K562 (cell line): ENCODE measurements at regions not wholly inside any gene's neighbourhood (a gene's known extent, or its start where the extent isn't known, plus 50 kb on each side); places are given as distances from the start of the nearest gene placed in this dataset.

Experiments
- ATAC-seq: fragments of 200-7000 bp; cut with Tn5 transposase; 3 replicates; pipeline ENCODE4 v1.9.1; 2020; ENCODE audit warnings: moderate library complexity
- BruUV-seq: library from RNA; stranded (reverse); fragments of 400-500 nt; replicated peaks from 2 replicates; lab custom pipeline; 2021; lab: Mats Ljungman, UMichigan
- CTCF ChIA-PET: fragments of 300-600 bp; formaldehyde crosslinking; extraction: SDS; loops from one replicate; lab custom pipeline; 2021; ENCODE audit warnings: low intra/inter-chr PET ratio; lab: Yijun Ruan, JAX
- POLR2A ChIA-PET: fragments of 300-600, 350-650 bp; sonication (Branson Sonifier 250); formaldehyde crosslinking; extraction: SDS; loops from one replicate; lab custom pipeline; 2021; ENCODE audit warnings: antibody characterized with exemption, inconsistent platforms; lab: Yijun Ruan, JAX
- DNase-seq, 4 experiments: peaks; one replicate each; pipeline versions ENCODE4 v3.0.0 to v3.0.0-alpha.2; 2011 to 2018; ENCODE audit warnings: low spot score in 3 of 4, mixed read lengths in 3 of 4; ENCODE audit errors: extremely low read depth in 1 of 4
- FAIRE-seq: peaks from 2 replicates; lab custom pipeline; 2011; peaks lifted over from hg19 to GRCh38; lab: Jason Lieb, UNC
- H2AFZ ChIP-seq: 2 replicates; pipeline ENCODE4 v1.6.0; 2011; ENCODE audit warnings: low read depth, low read length, control low read depth, inconsistent platforms
- H3K27ac ChIP-seq: fragments of 200-600 bp; 3 replicates; pipeline ENCODE4 v1.8.0; 2011; ENCODE audit warnings: low read depth, mild to moderate bottlenecking, control low read depth, inconsistent platforms, low read length, moderate library complexity, mixed read lengths; ENCODE audit errors: extremely low read depth
- H3K27me3 ChIP-seq, 2 experiments: fragments of 300-600 bp in 1 of 2; 2 replicates in 1 of 2; 3 replicates in 1 of 2; pipeline versions ENCODE4 v1.6.0 to v1.8.0; 2011; ENCODE audit warnings: inconsistent platforms in 2 of 2, low read length in 2 of 2, mild to moderate bottlenecking in 1 of 2, mixed read lengths in 1 of 2, moderate library complexity in 1 of 2; ENCODE audit not compliant: control insufficient read depth in 2 of 2, insufficient read depth in 2 of 2
- H3K36me3 ChIP-seq: fragments of 300-600 bp; 3 replicates; pipeline ENCODE4 v1.8.0; 2011; ENCODE audit warnings: mild to moderate bottlenecking, low read length, inconsistent platforms; ENCODE audit not compliant: control insufficient read depth, insufficient read depth
- H3K4me1 ChIP-seq, 2 experiments: fragments of 200-600 bp in 1 of 2; replicated peaks in 1 of 2; 2 replicates in 1 of 2; 3 replicates in 1 of 2; pipeline versions ENCODE4 v1.5.1 to v1.8.0; 2011; ENCODE audit warnings: inconsistent platforms in 2 of 2, low read length in 2 of 2, mild to moderate bottlenecking in 1 of 2, mixed read lengths in 1 of 2, moderate library complexity in 1 of 2; ENCODE audit not compliant: control insufficient read depth in 2 of 2, insufficient read depth in 2 of 2
- H3K4me2 ChIP-seq: 2 replicates; pipeline ENCODE4 v1.6.1; 2011; ENCODE audit warnings: low read length, control low read depth, inconsistent platforms, mixed read lengths; ENCODE audit not compliant: insufficient read depth
- H3K4me3 ChIP-seq: fragments of 200-600 bp; sonication (generic), shearing (Covaris generic); 2 replicates; pipeline ENCODE4 v1.5.1; 2016; ENCODE audit warnings: control low read depth, inconsistent platforms
- H3K79me2 ChIP-seq: fragments of 200-600 bp; 3 replicates; pipeline ENCODE4 v1.8.0; 2011; ENCODE audit warnings: low read length, inconsistent platforms; ENCODE audit not compliant: control insufficient read depth, insufficient read depth
- H3K9ac ChIP-seq, 2 experiments: 2 replicates each; pipeline versions ENCODE4 v1.6.0 to v1.6.1; 2011; ENCODE audit warnings: low read depth in 2 of 2, low read length in 2 of 2, control low read depth in 1 of 2, inconsistent platforms in 1 of 2, mild to moderate bottlenecking in 1 of 2, mixed read lengths in 1 of 2; ENCODE audit not compliant: insufficient read depth in 1 of 2
- H3K9me1 ChIP-seq: one replicate; pipeline ENCODE4 v1.6.0; 2011; ENCODE audit warnings: inconsistent platforms, mild to moderate bottlenecking, low read length, moderate library complexity; ENCODE audit not compliant: control insufficient read depth, insufficient read depth
- H3K9me3 ChIP-seq: replicated peaks from 2 replicates; pipeline ENCODE4 v1.5.1; 2011; ENCODE audit warnings: low read depth, low read length, inconsistent platforms; ENCODE audit not compliant: control insufficient read depth, insufficient read depth
- H4K20me1 ChIP-seq: replicated peaks from 2 replicates; pipeline ENCODE4 v1.6.1; 2011; ENCODE audit warnings: low read length, inconsistent platforms, mixed read lengths; ENCODE audit not compliant: control insufficient read depth, insufficient read depth
- HMG20A ChIP-seq: fragments of 450-650 bp; formaldehyde crosslinking; conservative IDR thresholded peaks from 2 replicates; pipeline ENCODE4 v1.4.0; 2020; ENCODE audit warnings: mild to moderate bottlenecking, mixed read lengths
- NR2C2 ChIP-seq, 2 experiments: fragments of 200-800 bp in 1 of 2; sonication (Bioruptor generic) in 1 of 2; sonication (generic) in 1 of 2; formaldehyde crosslinking in 1 of 2; IDR thresholded peaks; 2 replicates each; pipeline versions ENCODE4 v1.6.1 to v1.8.0; 2016 to 2022; ENCODE audit warnings: mild to moderate bottlenecking in 1 of 2, missing compliant biosample characterization in 1 of 2, missing genetic modification characterization in 1 of 2, missing genetic modification reagents in 1 of 2
- ZNF277 ChIP-seq: fragments of 250-450 bp; sonication (Bioruptor Pico); IDR thresholded peaks from 2 replicates; pipeline ENCODE4 v1.8.0; 2022; ENCODE audit warnings: inconsistent platforms, mild to moderate bottlenecking, moderate library complexity, borderline replicate concordance
- ZNF778 ChIP-seq: fragments of 450-650 bp; formaldehyde crosslinking; IDR thresholded peaks from 2 replicates; pipeline ENCODE4 v1.4.0; 2020; ENCODE audit warnings: mild to moderate bottlenecking, moderate library complexity
- ZNF79 ChIP-seq: fragments of 250-450 bp; sonication (Bioruptor Pico); IDR thresholded peaks from 2 replicates; pipeline ENCODE4 v1.4.0; 2020; ENCODE audit warnings: low read depth, mild to moderate bottlenecking, moderate library complexity
- WGBS: fragments of 100-300 bp; shearing (Covaris generic); methylation state at CpG from one replicate; pipeline ENCODE4 v1.1.6; 2016; ENCODE audit warnings: low coverage, mixed read lengths; ENCODE audit not compliant: insufficient coverage; ENCODE audit errors: missing lambda C conversion rate; 5-methylcytosine and 5-hydroxymethylcytosine counted together
- in situ Hi-C: fragments of 300-500 bp; cut with MboI; formaldehyde crosslinking; loops from 4 replicates; pipeline ENCODE4 v1.15.0; 2018; ENCODE audit warnings: inconsistent platforms, mixed read lengths
- intact Hi-C: fragments of 100-400 bp; cut with micrococcal nuclease; formaldehyde crosslinking; loops from 2 replicates; pipeline ENCODE4 v1.14.2; 2022
- TF ChIP-seq, protein P1 (sequence below), 2 experiments: IDR thresholded peaks; 2 replicates each; pipeline ENCODE4 v1.6.1; 2012; ENCODE audit warnings: improper control_type of control experiment in 2 of 2, low read depth in 2 of 2, low read length in 2 of 2, borderline replicate concordance in 1 of 2

GRCh38 chr13:72218966-72219365 lies 352.0 kb upstream of the DACH1 start (continued):
- TF ChIP-seq, protein P1, sequence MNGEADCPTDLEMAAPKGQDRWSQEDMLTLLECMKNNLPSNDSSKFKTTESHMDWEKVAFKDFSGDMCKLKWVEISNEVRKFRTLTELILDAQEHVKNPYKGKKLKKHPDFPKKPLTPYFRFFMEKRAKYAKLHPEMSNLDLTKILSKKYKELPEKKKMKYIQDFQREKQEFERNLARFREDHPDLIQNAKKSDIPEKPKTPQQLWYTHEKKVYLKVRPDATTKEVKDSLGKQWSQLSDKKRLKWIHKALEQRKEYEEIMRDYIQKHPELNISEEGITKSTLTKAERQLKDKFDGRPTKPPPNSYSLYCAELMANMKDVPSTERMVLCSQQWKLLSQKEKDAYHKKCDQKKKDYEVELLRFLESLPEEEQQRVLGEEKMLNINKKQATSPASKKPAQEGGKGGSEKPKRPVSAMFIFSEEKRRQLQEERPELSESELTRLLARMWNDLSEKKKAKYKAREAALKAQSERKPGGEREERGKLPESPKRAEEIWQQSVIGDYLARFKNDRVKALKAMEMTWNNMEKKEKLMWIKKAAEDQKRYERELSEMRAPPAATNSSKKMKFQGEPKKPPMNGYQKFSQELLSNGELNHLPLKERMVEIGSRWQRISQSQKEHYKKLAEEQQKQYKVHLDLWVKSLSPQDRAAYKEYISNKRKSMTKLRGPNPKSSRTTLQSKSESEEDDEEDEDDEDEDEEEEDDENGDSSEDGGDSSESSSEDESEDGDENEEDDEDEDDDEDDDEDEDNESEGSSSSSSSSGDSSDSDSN (IDR thresholded peaks at IDR 0.05; ENCODE audit: borderline replicate concordance in 1 of 2, low read depth in 2 of 2, low read length in 2 of 2), result no peak
- TF ChIP-seq ZNF79 (CRISPR knock-in tag) (no peak), ZNF277 (CRISPR knock-in tag) (no peak), ZNF778 (CRISPR knock-in tag) (no peak)

DNA sequence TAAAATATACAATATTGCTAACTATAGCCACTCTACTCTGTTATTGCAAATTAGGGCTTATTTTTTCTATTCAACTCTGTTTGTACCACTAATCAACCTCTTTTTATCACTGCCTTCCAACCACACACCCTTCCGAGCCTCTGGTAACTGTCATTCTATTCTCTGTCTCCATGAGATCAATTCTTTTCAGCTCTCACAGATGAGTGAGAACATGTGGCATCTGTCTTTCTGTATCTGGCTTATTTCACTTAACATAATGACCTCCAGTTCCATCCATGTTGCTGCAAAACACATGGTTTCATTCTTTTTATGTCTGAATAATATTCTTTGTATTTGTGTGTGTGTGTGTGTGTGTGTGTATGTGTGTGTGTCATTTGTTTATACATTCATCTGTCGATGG lies 350.1 kb upstream of the DACH1 start:
- BruUV-seq, result no TSS peak
- no peak overlapping the region for H2AFZ ChIP-seq
- H3K9me3 ChIP-seq, result no peaks in the 10 kb centered on the region
- FAIRE-seq (no peak), ATAC-seq (no peak), DNase-seq (no peak)
- no peak for TF ChIP-seq HMG20A
- no peak for TF ChIP-seq NR2C2 (CRISPR knock-in tag; IDR thresholded peaks at IDR 0.05)
- no peak for TF ChIP-seq NR2C2 (tag; IDR thresholded peaks at IDR 0.05)
- 0% methylated on average over 2 of the region's 2 CpGs for WGBS
- in situ Hi-C loops, result no loop called here
- no peaks in the 10 kb centered on the region for H3K79me2 ChIP-seq
- no peak overlapping the region for H3K4me2 ChIP-seq
- H3K27me3 ChIP-seq, result no peaks in the 10 kb centered on the region
- intact Hi-C loops, result no loop called here
- no peaks in the 10 kb centered on the region for H4K20me1 ChIP-seq
- no peaks in the 10 kb centered on the region for H3K4me1 ChIP-seq
- no peak overlapping the region for H3K27ac ChIP-seq
- no peaks in the 10 kb centered on the region for H3K36me3 ChIP-seq
- CTCF ChIA-PET, result no interaction called here
- no peak overlapping the region for H3K4me3 ChIP-seq
- POLR2A ChIA-PET, result no interaction called here
- H3K9ac ChIP-seq, result no peak overlapping the region
- no peaks in the 10 kb centered on the region for H3K9me1 ChIP-seq
